GM12878 (cell line): ENCODE measurements at regions not wholly inside any gene's neighbourhood (a gene's known extent, or its start where the extent isn't known, plus 50 kb on each side); places are given as distances from the start of the nearest gene placed in this dataset.

Source experiments
- ATAC-seq: fragments of 200-7000 bp; cut with Tn5 transposase; 3 replicates; pipeline ENCODE4 v1.9.1; 2020; ENCODE audit warnings: mild to moderate bottlenecking, moderate library complexity
- BruUV-seq: library from RNA; stranded (reverse); fragments of 400-500 nt; replicated peaks from 2 replicates; lab custom pipeline; 2021; lab: Mats Ljungman, UMichigan
- CTCF ChIA-PET: fragments of 300-600 bp; sonication (Branson Sonifier 250); formaldehyde crosslinking; extraction: SDS; loops from one replicate; lab custom pipeline; 2021; ENCODE audit warnings: inconsistent platforms; lab: Yijun Ruan, JAX
- POLR2A ChIA-PET: fragments of 350-600 bp; formaldehyde crosslinking; extraction: SDS; loops from one replicate; lab custom pipeline; 2021; ENCODE audit warnings: inconsistent platforms; lab: Charles Lee
- RAD21 ChIA-PET: fragments of 300-600 bp; sonication (Branson Sonifier 250); formaldehyde crosslinking; loops from one replicate; lab custom pipeline; 2023; ENCODE audit warnings: antibody characterized with exemption; ENCODE audit not compliant: unreplicated experiment; lab: Charles Lee
- SMC1A ChIA-PET: fragments of 300-600 bp; sonication (Branson Sonifier 250); formaldehyde crosslinking; loops from one replicate; lab custom pipeline; 2023; ENCODE audit not compliant: unreplicated experiment, uncharacterized antibody; lab: Charles Lee
- DNase-seq: peaks from one replicate; pipeline ENCODE4 v3.0.0-alpha.2; 2011; ENCODE audit warnings: low read depth, low spot score
- FAIRE-seq: peaks from 3 replicates; lab custom pipeline; 2011; peaks lifted over from hg19 to GRCh38; lab: Jason Lieb, UNC
- H2AFZ ChIP-seq: 2 replicates; pipeline ENCODE4 v1.6.0; 2011; ENCODE audit warnings: low read depth, low read length, control low read depth; ENCODE audit not compliant: control insufficient read depth
- H3K27ac ChIP-seq: 2 replicates; pipeline ENCODE4 v1.5.1; 2011; ENCODE audit warnings: control low read depth; ENCODE audit not compliant: control insufficient read depth, insufficient read depth
- H3K27me3 ChIP-seq, 2 experiments: replicated peaks in 1 of 2; 2 replicates each; pipeline versions ENCODE4 v1.6.0 to v1.6.1; 2011; ENCODE audit warnings: low read length in 1 of 2; ENCODE audit not compliant: control insufficient read depth in 2 of 2, insufficient read depth in 2 of 2
- H3K36me3 ChIP-seq, 2 experiments: 2 replicates each; pipeline ENCODE4 v1.5.1; 2011; ENCODE audit warnings: low read length in 1 of 2; ENCODE audit not compliant: control insufficient read depth in 2 of 2, insufficient read depth in 2 of 2
- H3K4me1 ChIP-seq: 2 replicates; pipeline ENCODE4 v1.6.1; 2011; ENCODE audit warnings: mild to moderate bottlenecking, low read length, moderate library complexity, mixed read lengths; ENCODE audit not compliant: control insufficient read depth, insufficient read depth
- H3K4me2 ChIP-seq: 2 replicates; pipeline ENCODE4 v1.6.0; 2011; ENCODE audit warnings: control low read depth; ENCODE audit not compliant: control insufficient read depth, insufficient read depth
- H3K4me3 ChIP-seq: fragments of 200-600 bp; sonication (generic); 2 replicates; pipeline ENCODE4 v1.5.1; 2016
- H3K79me2 ChIP-seq: 2 replicates; pipeline ENCODE4 v1.6.0; 2011; ENCODE audit warnings: low read length; ENCODE audit not compliant: control insufficient read depth, insufficient read depth
- H3K9ac ChIP-seq: 2 replicates; pipeline ENCODE4 v1.8.0; 2011; ENCODE audit warnings: low read length, control low read depth, mixed read lengths; ENCODE audit not compliant: control insufficient read depth, insufficient read depth
- H3K9me3 ChIP-seq: replicated peaks from 3 replicates; pipeline ENCODE4 v1.5.1; 2011; ENCODE audit warnings: mild to moderate bottlenecking, low read length; ENCODE audit not compliant: control insufficient read depth, insufficient read depth
- H4K20me1 ChIP-seq: 2 replicates; pipeline ENCODE4 v1.6.0; 2011; ENCODE audit not compliant: control insufficient read depth, insufficient read depth
- CREB1 ChIP-seq: IDR thresholded peaks from 2 replicates; pipeline ENCODE4 v1.6.1; 2012; ENCODE audit warnings: low read depth, mild to moderate bottlenecking, inconsistent platforms
- ESRRA ChIP-seq: IDR thresholded peaks from 2 replicates; pipeline ENCODE4 v1.6.1; 2012; ENCODE audit warnings: mild to moderate bottlenecking, low read length, improper control_type of control experiment
- FOXK2 ChIP-seq: fragments of 450-650 bp; IDR thresholded peaks from 2 replicates; pipeline ENCODE4 v1.6.1; 2017; ENCODE audit warnings: mild to moderate bottlenecking, moderate library complexity
- JUNB ChIP-seq: IDR thresholded peaks from 2 replicates; pipeline ENCODE4 v1.6.1; 2016; ENCODE audit warnings: antibody characterized with exemption, mild to moderate bottlenecking
- NFYA ChIP-seq: IDR thresholded peaks from 2 replicates; pipeline ENCODE4 v1.6.1; 2011; ENCODE audit warnings: low read depth, mild to moderate bottlenecking, low read length, improper control_type of control experiment, borderline replicate concordance
- NRF1 ChIP-seq: conservative IDR thresholded peaks from 2 replicates; pipeline ENCODE4 v1.6.1; 2011; ENCODE audit warnings: mild to moderate bottlenecking, low read depth, low read length, improper control_type of control experiment
- POLR2A ChIP-seq: IDR thresholded peaks from 2 replicates; pipeline ENCODE4 v1.6.1; 2011; ENCODE audit warnings: low read depth, mild to moderate bottlenecking, low read length
- POLR2AphosphoS5 ChIP-seq: IDR thresholded peaks from 2 replicates; pipeline ENCODE4 v1.6.1; 2011; ENCODE audit warnings: mild to moderate bottlenecking, low read length, inconsistent platforms
- SUPT20H ChIP-seq: IDR thresholded peaks from 2 replicates; pipeline ENCODE4 v1.6.1; 2011; ENCODE audit warnings: low read depth, mild to moderate bottlenecking, low read length, moderate library complexity, borderline replicate concordance; ENCODE audit not compliant: control insufficient read depth
- TCF12 ChIP-seq: IDR thresholded peaks from 2 replicates; pipeline ENCODE4 v1.6.1; 2011; ENCODE audit warnings: low read depth, mild to moderate bottlenecking, low read length
- TCF3 ChIP-seq: IDR thresholded peaks from 2 replicates; pipeline ENCODE4 v1.6.1; 2012; ENCODE audit warnings: low read depth, mild to moderate bottlenecking, low read length, borderline replicate concordance; ENCODE audit not compliant: insufficient read depth
- ZNF207 ChIP-seq: fragments of 450-650 bp; IDR thresholded peaks from 2 replicates; pipeline ENCODE4 v1.6.1; 2014; ENCODE audit warnings: antibody characterized with exemption, mild to moderate bottlenecking, borderline replicate concordance
- WGBS: methylation state at CpG from one replicate; pipeline ENCODE4 v1.1.6; 2016; ENCODE audit warnings: low lambda C conversion rate; ENCODE audit not compliant: insufficient replicate concordance, insufficient coverage; ENCODE audit errors: missing lambda C conversion rate; 5-methylcytosine and 5-hydroxymethylcytosine counted together
- in situ Hi-C: fragments of 300-500 bp; cut with MboI; formaldehyde crosslinking; loops from 9 replicates; pipeline ENCODE4 v1.14.3; 2018; ENCODE audit warnings: mixed read lengths
- intact Hi-C: fragments of 100-400 bp; cut with micrococcal nuclease; formaldehyde crosslinking; loops from one replicate; pipeline ENCODE4 v1.14.2; 2022; ENCODE audit not compliant: unreplicated experiment
- TF ChIP-seq, protein P1 (sequence below): fragments of 150-350 bp; IDR thresholded peaks from 2 replicates; pipeline ENCODE4 v1.6.1; 2014; ENCODE audit warnings: mild to moderate bottlenecking, low read depth, low read length
- TF ChIP-seq, protein P2 (sequence below): fragments of 150-350 bp; IDR thresholded peaks from 2 replicates; pipeline ENCODE4 v1.6.1; 2016; ENCODE audit warnings: low read depth, low read length
- TF ChIP-seq, protein P3 (sequence below): fragments of 450-650 bp; formaldehyde crosslinking; IDR thresholded peaks from 2 replicates; pipeline ENCODE4 v1.4.0; 2020; ENCODE audit warnings: mild to moderate bottlenecking, moderate library complexity
- TF ChIP-seq, protein P4 (sequence below): fragments of 450-650 bp; IDR thresholded peaks from 2 replicates; pipeline ENCODE4 v1.6.1; 2014; ENCODE audit warnings: mild to moderate bottlenecking

DNA sequence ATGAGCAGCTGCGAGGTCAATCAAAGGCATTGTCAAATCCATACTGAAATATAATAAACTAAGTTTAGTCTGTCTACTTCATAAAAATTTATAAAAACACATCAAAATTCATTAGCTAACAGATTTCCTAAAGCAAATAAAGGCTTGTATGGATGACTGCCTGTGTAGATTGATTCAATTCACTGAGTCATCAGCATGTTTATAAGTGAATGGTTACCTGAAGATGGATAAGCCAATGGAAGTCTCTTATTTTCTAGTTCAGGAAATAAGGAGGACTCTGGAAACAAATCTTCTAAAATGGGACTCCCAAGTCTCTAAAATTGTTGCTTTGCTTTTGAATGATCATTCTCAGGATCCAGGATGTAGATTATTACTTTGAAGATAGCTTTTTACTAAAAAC lies 57.0 kb upstream of the HNRNPA3 start:
- Histone ChIP-seq H3K9me3 (no peaks in the 10 kb centered on the region), H3K4me3 (no peak overlapping the region), H2AFZ (no peak overlapping the region), H3K27me3 (no peaks in the 10 kb centered on the region), H3K79me2 (no peaks in the 10 kb centered on the region), H3K36me3 (no peaks in the 10 kb centered on the region), H3K4me2 (no peak overlapping the region), H3K9ac (no peak overlapping the region), H3K27ac (no peak overlapping the region), H4K20me1 (no peaks in the 10 kb centered on the region), H3K4me1 (no peaks in the 10 kb centered on the region)
- RAD21 ChIA-PET: interaction anchor here (0.6 to 0.8 kb wide), 4 partner anchors 9 to 613 kb away, joined by 3 to 4 read pairs (median 4); no protein-coding TSS in a partner anchor
- BruUV-seq: no TSS peak
- intact Hi-C loops: no loop called here
- SMC1A ChIA-PET: interaction anchor here (0.9 to 1.7 kb wide), 4 partner anchors 10 to 503 kb away, joined by 3 to 5 read pairs (median 4); no protein-coding TSS in a partner anchor
- FAIRE-seq (no peak), DNase-seq (no peak), ATAC-seq (no peak)
- CTCF ChIA-PET: interaction anchor here (0.7 to 3.6 kb wide), 8 partner anchors 7 to 1044 kb away, joined by 3 to 31 read pairs (median 4); no protein-coding TSS in a partner anchor
- in situ Hi-C loops: no loop called here
- 90% methylated on average over 1 of the region's 1 CpG for WGBS
- POLR2A ChIA-PET: interaction anchor here (0.6 kb wide), 2 partner anchors 379 to 806 kb away, joined by 5 read pairs; no protein-coding TSS in a partner anchor
- TF ChIP-seq ZNF207 (no peak), NRF1 (no peak), POLR2A (no peak), POLR2AphosphoS5 (no peak), TCF3 (no peak), SUPT20H (no peak), JUNB (no peak), ESRRA (no peak), TCF12 (no peak), CREB1 (no peak), NFYA (no peak), FOXK2 (no peak)
- TF ChIP-seq, protein P1, sequence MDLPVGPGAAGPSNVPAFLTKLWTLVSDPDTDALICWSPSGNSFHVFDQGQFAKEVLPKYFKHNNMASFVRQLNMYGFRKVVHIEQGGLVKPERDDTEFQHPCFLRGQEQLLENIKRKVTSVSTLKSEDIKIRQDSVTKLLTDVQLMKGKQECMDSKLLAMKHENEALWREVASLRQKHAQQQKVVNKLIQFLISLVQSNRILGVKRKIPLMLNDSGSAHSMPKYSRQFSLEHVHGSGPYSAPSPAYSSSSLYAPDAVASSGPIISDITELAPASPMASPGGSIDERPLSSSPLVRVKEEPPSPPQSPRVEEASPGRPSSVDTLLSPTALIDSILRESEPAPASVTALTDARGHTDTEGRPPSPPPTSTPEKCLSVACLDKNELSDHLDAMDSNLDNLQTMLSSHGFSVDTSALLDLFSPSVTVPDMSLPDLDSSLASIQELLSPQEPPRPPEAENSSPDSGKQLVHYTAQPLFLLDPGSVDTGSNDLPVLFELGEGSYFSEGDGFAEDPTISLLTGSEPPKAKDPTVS: no peak
- TF ChIP-seq, protein P2, sequence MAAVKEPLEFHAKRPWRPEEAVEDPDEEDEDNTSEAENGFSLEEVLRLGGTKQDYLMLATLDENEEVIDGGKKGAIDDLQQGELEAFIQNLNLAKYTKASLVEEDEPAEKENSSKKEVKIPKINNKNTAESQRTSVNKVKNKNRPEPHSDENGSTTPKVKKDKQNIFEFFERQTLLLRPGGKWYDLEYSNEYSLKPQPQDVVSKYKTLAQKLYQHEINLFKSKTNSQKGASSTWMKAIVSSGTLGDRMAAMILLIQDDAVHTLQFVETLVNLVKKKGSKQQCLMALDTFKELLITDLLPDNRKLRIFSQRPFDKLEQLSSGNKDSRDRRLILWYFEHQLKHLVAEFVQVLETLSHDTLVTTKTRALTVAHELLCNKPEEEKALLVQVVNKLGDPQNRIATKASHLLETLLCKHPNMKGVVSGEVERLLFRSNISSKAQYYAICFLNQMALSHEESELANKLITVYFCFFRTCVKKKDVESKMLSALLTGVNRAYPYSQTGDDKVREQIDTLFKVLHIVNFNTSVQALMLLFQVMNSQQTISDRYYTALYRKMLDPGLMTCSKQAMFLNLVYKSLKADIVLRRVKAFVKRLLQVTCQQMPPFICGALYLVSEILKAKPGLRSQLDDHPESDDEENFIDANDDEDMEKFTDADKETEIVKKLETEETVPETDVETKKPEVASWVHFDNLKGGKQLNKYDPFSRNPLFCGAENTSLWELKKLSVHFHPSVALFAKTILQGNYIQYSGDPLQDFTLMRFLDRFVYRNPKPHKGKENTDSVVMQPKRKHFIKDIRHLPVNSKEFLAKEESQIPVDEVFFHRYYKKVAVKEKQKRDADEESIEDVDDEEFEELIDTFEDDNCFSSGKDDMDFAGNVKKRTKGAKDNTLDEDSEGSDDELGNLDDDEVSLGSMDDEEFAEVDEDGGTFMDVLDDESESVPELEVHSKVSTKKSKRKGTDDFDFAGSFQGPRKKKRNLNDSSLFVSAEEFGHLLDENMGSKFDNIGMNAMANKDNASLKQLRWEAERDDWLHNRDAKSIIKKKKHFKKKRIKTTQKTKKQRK: no peak
- TF ChIP-seq, protein P3, sequence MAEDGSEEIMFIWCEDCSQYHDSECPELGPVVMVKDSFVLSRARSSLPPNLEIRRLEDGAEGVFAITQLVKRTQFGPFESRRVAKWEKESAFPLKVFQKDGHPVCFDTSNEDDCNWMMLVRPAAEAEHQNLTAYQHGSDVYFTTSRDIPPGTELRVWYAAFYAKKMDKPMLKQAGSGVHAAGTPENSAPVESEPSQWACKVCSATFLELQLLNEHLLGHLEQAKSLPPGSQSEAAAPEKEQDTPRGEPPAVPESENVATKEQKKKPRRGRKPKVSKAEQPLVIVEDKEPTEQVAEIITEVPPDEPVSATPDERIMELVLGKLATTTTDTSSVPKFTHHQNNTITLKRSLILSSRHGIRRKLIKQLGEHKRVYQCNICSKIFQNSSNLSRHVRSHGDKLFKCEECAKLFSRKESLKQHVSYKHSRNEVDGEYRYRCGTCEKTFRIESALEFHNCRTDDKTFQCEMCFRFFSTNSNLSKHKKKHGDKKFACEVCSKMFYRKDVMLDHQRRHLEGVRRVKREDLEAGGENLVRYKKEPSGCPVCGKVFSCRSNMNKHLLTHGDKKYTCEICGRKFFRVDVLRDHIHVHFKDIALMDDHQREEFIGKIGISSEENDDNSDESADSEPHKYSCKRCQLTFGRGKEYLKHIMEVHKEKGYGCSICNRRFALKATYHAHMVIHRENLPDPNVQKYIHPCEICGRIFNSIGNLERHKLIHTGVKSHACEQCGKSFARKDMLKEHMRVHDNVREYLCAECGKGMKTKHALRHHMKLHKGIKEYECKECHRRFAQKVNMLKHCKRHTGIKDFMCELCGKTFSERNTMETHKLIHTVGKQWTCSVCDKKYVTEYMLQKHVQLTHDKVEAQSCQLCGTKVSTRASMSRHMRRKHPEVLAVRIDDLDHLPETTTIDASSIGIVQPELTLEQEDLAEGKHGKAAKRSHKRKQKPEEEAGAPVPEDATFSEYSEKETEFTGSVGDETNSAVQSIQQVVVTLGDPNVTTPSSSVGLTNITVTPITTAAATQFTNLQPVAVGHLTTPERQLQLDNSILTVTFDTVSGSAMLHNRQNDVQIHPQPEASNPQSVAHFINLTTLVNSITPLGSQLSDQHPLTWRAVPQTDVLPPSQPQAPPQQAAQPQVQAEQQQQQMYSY (CRISPR knock-in tag): no peak
- TF ChIP-seq, protein P4, sequence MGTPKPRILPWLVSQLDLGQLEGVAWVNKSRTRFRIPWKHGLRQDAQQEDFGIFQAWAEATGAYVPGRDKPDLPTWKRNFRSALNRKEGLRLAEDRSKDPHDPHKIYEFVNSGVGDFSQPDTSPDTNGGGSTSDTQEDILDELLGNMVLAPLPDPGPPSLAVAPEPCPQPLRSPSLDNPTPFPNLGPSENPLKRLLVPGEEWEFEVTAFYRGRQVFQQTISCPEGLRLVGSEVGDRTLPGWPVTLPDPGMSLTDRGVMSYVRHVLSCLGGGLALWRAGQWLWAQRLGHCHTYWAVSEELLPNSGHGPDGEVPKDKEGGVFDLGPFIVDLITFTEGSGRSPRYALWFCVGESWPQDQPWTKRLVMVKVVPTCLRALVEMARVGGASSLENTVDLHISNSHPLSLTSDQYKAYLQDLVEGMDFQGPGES: no peak
